Ishikawa (cell line): ENCODE measurements at regions not wholly inside any gene's neighbourhood (a gene's known extent, or its start where the extent isn't known, plus 50 kb on each side); places are given as distances from the start of the nearest gene placed in this dataset.

ENCODE experiments used
- CEBPB ChIP-seq: IDR thresholded peaks from 2 replicates; pipeline ENCODE4 v1.6.1; 2012
- CREB1 ChIP-seq: IDR thresholded peaks from 2 replicates; pipeline ENCODE4 v1.6.1; 2012; ENCODE audit warnings: low read depth
- EGR1 ChIP-seq: IDR thresholded peaks from 2 replicates; pipeline ENCODE4 v1.6.1; 2012
- EP300 ChIP-seq: IDR thresholded peaks from 2 replicates; pipeline ENCODE4 v1.6.1; 2012; ENCODE audit warnings: borderline replicate concordance
- FOXM1 ChIP-seq: IDR thresholded peaks from 2 replicates; pipeline ENCODE4 v1.6.1; 2012; ENCODE audit warnings: low read depth, borderline replicate concordance
- NFIC ChIP-seq: IDR thresholded peaks from 2 replicates; pipeline ENCODE4 v1.6.1; 2012
- RAD21 ChIP-seq: IDR thresholded peaks from 2 replicates; pipeline ENCODE4 v1.6.1; 2012; ENCODE audit warnings: low read depth
- REST ChIP-seq: IDR thresholded peaks from 2 replicates; pipeline ENCODE4 v1.6.1; 2012; ENCODE audit warnings: low read depth, mild to moderate bottlenecking
- TAF1 ChIP-seq: IDR thresholded peaks from 2 replicates; pipeline ENCODE4 v1.6.1; 2012; ENCODE audit warnings: low read depth, mild to moderate bottlenecking
- TCF12 ChIP-seq: IDR thresholded peaks from 2 replicates; pipeline ENCODE4 v1.6.1; 2012; ENCODE audit warnings: low read depth
- TEAD4 ChIP-seq: IDR thresholded peaks from 2 replicates; pipeline ENCODE4 v1.6.1; 2012
- USF1 ChIP-seq: IDR thresholded peaks from 2 replicates; pipeline ENCODE4 v1.6.1; 2012
- YY1 ChIP-seq: IDR thresholded peaks from 2 replicates; pipeline ENCODE4 v1.6.1; 2012; ENCODE audit warnings: low read depth
- ZBTB7A ChIP-seq: IDR thresholded peaks from 2 replicates; pipeline ENCODE4 v1.6.1; 2012; ENCODE audit warnings: low read depth
- TF ChIP-seq, protein P1 (sequence below): IDR thresholded peaks from 2 replicates; pipeline ENCODE4 v1.6.1; 2012

- TF ChIP-seq RAD21 = no peak
- TF ChIP-seq NFIC = no peak
- TF ChIP-seq FOXM1 = no peak
- TF ChIP-seq, protein P1, sequence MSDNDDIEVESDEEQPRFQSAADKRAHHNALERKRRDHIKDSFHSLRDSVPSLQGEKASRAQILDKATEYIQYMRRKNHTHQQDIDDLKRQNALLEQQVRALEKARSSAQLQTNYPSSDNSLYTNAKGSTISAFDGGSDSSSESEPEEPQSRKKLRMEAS = no peak
- TF ChIP-seq USF1 = no peak
- TF ChIP-seq TEAD4 = no peak
- no peak for TF ChIP-seq EP300
Observed at GRCh38 chr3:72147600-72147999, 362.7 kb upstream of the PROK2 start.

- TF ChIP-seq CEBPB (no peak), EGR1 (no peak), NFIC (no peak), RAD21 (no peak), FOXM1 (no peak), ZBTB7A (no peak), CREB1 (no peak), REST (no peak), YY1 (no peak), TEAD4 (no peak), TCF12 (no peak), EP300 (no peak), TAF1 (no peak), USF1 (no peak)
- TF ChIP-seq, protein P1 = no peak
Observed at GRCh38 chr3:72145506-72146380, 360.8 kb upstream of the PROK2 start.

- TF ChIP-seq ZBTB7A (no peak), FOXM1 (no peak), TCF12 (no peak), RAD21 (no peak)
Observed at GRCh38 chr3:72144773-72145505, 360.0 kb upstream of the PROK2 start.

- TF ChIP-seq EP300 (no peak), EGR1 (no peak), NFIC (no peak), RAD21 (no peak), USF1 (no peak), REST (no peak), CREB1 (no peak), ZBTB7A (no peak), CEBPB (no peak), FOXM1 (no peak)
- TF ChIP-seq, protein P1 = no peak
Observed at GRCh38 chr3:72143966-72144717, 359.2 kb upstream of the PROK2 start.
